Liver (tissue), 8 donors: ENCODE measurements at regions not wholly inside any gene's neighbourhood (a gene's known extent, or its start where the extent isn't known, plus 50 kb on each side); places are given as distances from the start of the nearest gene placed in this dataset.

Experiments
- DNase-seq: peaks from one replicate; pipeline ENCODE4 v3.0.0-alpha.2; 2017; ENCODE audit warnings: low spot score
- H3K27ac ChIP-seq, 2 donors: one replicate each; pipeline ENCODE4 v1.7.0; 2013; ENCODE audit warnings: inconsistent platforms in 2 of 2, low read length in 2 of 2, control low read depth in 1 of 2, low read depth in 1 of 2, mild to moderate bottlenecking in 1 of 2
- H3K27me3 ChIP-seq, 4 donors: one replicate each; pipeline versions ENCODE4 v1.6.1 to v1.7.0; 2013; ENCODE audit warnings: low read length in 3 of 4, inconsistent platforms in 1 of 4, mild to moderate bottlenecking in 1 of 4, moderate library complexity in 1 of 4; ENCODE audit not compliant: control insufficient read depth in 4 of 4, insufficient read depth in 4 of 4
- H3K36me3 ChIP-seq, 4 donors: one replicate each; pipeline versions ENCODE4 v1.6.1 to v1.7.0; 2013; ENCODE audit warnings: low read length in 3 of 4, mild to moderate bottlenecking in 3 of 4, low read depth in 1 of 4, moderate library complexity in 1 of 4; ENCODE audit not compliant: control insufficient read depth in 4 of 4, insufficient read depth in 3 of 4
- H3K4me1 ChIP-seq, 4 donors: one replicate each; pipeline versions ENCODE4 v1.6.1 to v1.7.0; 2013; ENCODE audit warnings: low read length in 3 of 4, mild to moderate bottlenecking in 3 of 4, moderate library complexity in 1 of 4; ENCODE audit not compliant: control insufficient read depth in 4 of 4, insufficient read depth in 4 of 4
- H3K4me3 ChIP-seq, 3 donors: one replicate each; pipeline versions ENCODE4 v1.6.1 to v1.7.0; 2013; ENCODE audit warnings: low read length in 3 of 3, control low read depth in 1 of 3, low read depth in 1 of 3, mild to moderate bottlenecking in 1 of 3
- H3K9ac ChIP-seq, 2 donors: one replicate each; pipeline ENCODE4 v1.7.0; 2013; ENCODE audit warnings: low read length in 2 of 2, mild to moderate bottlenecking in 2 of 2, moderate library complexity in 2 of 2, control low read depth in 1 of 2, low read depth in 1 of 2
- H3K9me3 ChIP-seq, 4 donors: one replicate each; pipeline versions ENCODE4 v1.6.1 to v1.7.0; 2013; ENCODE audit warnings: low read length in 3 of 4; ENCODE audit not compliant: control insufficient read depth in 4 of 4
- ATF3 ChIP-seq: IDR thresholded peaks from 2 replicates; pipeline ENCODE4 v1.6.1; 2016; ENCODE audit warnings: antibody characterized with exemption
- CTCF ChIP-seq: fragments of 150-350 bp; IDR thresholded peaks from 2 replicates; pipeline ENCODE4 v1.5.1; 2017; ENCODE audit warnings: improper control_type of control experiment, low read depth, low read length; ENCODE audit not compliant: missing input control
- EGR1 ChIP-seq, 2 donors: IDR thresholded peaks; 2 replicates each; pipeline ENCODE4 v1.6.1; 2016 to 2018; ENCODE audit warnings: antibody characterized with exemption in 2 of 2, low read depth in 2 of 2
- FOXA1 ChIP-seq: IDR thresholded peaks from 2 replicates; pipeline ENCODE4 v1.6.1; 2016; ENCODE audit warnings: antibody characterized with exemption
- FOXA2 ChIP-seq: IDR thresholded peaks from 2 replicates; pipeline ENCODE4 v1.6.1; 2016; ENCODE audit warnings: antibody characterized with exemption
- GABPA ChIP-seq, 2 donors: IDR thresholded peaks in 1 of 2; conservative IDR thresholded peaks in 1 of 2; 2 replicates each; pipeline ENCODE4 v1.6.1; 2016; ENCODE audit warnings: antibody characterized with exemption in 2 of 2, mild to moderate bottlenecking in 1 of 2, moderate library complexity in 1 of 2
- HNF4A ChIP-seq, 2 donors: conservative IDR thresholded peaks; 2 replicates each; pipeline ENCODE4 v1.6.1; 2016; ENCODE audit warnings: antibody characterized with exemption in 2 of 2, mild to moderate bottlenecking in 2 of 2
- HNF4G ChIP-seq: IDR thresholded peaks from 2 replicates; pipeline ENCODE4 v1.6.1; 2016; ENCODE audit warnings: antibody characterized with exemption
- JUND ChIP-seq, 2 donors: IDR thresholded peaks; 2 replicates each; pipeline ENCODE4 v1.6.1; 2016; ENCODE audit warnings: antibody characterized with exemption in 2 of 2
- MAX ChIP-seq: IDR thresholded peaks from 2 replicates; pipeline ENCODE4 v1.6.1; 2016; ENCODE audit warnings: antibody characterized with exemption
- NR2F2 ChIP-seq: IDR thresholded peaks from 2 replicates; pipeline ENCODE4 v1.6.1; 2016; ENCODE audit warnings: antibody characterized with exemption
- RAD21 ChIP-seq, 2 donors: IDR thresholded peaks; 2 replicates each; pipeline ENCODE4 v1.6.1; 2016; ENCODE audit warnings: antibody characterized with exemption in 2 of 2, mild to moderate bottlenecking in 2 of 2
- REST ChIP-seq: IDR thresholded peaks from 2 replicates; pipeline ENCODE4 v1.6.1; 2016; ENCODE audit warnings: antibody characterized with exemption, mild to moderate bottlenecking
- RXRA ChIP-seq, 2 donors: IDR thresholded peaks; 2 replicates each; pipeline ENCODE4 v1.6.1; 2017 to 2018; ENCODE audit warnings: antibody characterized with exemption in 2 of 2, mild to moderate bottlenecking in 1 of 2
- SP1 ChIP-seq: IDR thresholded peaks from 2 replicates; pipeline ENCODE4 v1.6.1; 2018; ENCODE audit warnings: antibody characterized with exemption, mild to moderate bottlenecking
- TAF1 ChIP-seq: conservative IDR thresholded peaks from 2 replicates; pipeline ENCODE4 v1.6.1; 2016; ENCODE audit warnings: antibody characterized with exemption, mild to moderate bottlenecking
- YY1 ChIP-seq: IDR thresholded peaks from 2 replicates; pipeline ENCODE4 v1.6.1; 2016; ENCODE audit warnings: antibody characterized with exemption, mild to moderate bottlenecking
- ZBTB33 ChIP-seq: IDR thresholded peaks from 2 replicates; pipeline ENCODE4 v1.6.1; 2016; ENCODE audit warnings: antibody characterized with exemption
- WGBS: extraction: QIAGEN DNeasy Blood & Tissue Kit; methylation state at CpG from one replicate; pipeline ENCODE4 v1.1.7; 2013; 5-methylcytosine and 5-hydroxymethylcytosine counted together
- donor health status: healthy.
- donor health status: healthy.
- donor health status: healthy.
- donor health status: healthy.
- donor health status: healthy.

GRCh38 chr2:181776336-181776735 lies 96.0 kb upstream of the NEUROD1 start:
- no peak for TF ChIP-seq HNF4A (conservative IDR thresholded peaks at IDR 0.05)
- no peak for TF ChIP-seq ATF3
- no peak for TF ChIP-seq TAF1
- Histone ChIP-seq H3K4me3 (no peak overlapping the region), H3K27ac (no peak overlapping the region), H3K9ac (no peak overlapping the region), H3K4me1 (no peaks in the 10 kb centered on the region), H3K36me3 (no peaks in the 10 kb centered on the region), H3K27me3 (no peaks in the 10 kb centered on the region), H3K9me3 (no peaks in the 10 kb centered on the region)
- 86% methylated on average over 3 of the region's 3 CpGs for WGBS
- no peak for DNase-seq

GRCh38 chr2:181777734-181778133 lies 97.4 kb upstream of the NEUROD1 start:
- no peak overlapping the region for H3K4me3 ChIP-seq
- H3K9ac ChIP-seq, result no peak overlapping the region
- WGBS, result 82% methylated on average over 3 of the region's 3 CpGs
- H3K27me3 ChIP-seq, result no peaks in the 10 kb centered on the region
- H3K36me3 ChIP-seq, result no peaks in the 10 kb centered on the region
- no peak for TF ChIP-seq MAX
- TF ChIP-seq FOXA2, result no peak
- TF ChIP-seq CTCF, result no peak
- TF ChIP-seq HNF4A (conservative IDR thresholded peaks at IDR 0.05), result no peak
- no peak for TF ChIP-seq GABPA (IDR thresholded peaks at IDR 0.05 in 1 of 2, conservative IDR thresholded peaks at IDR 0.05 in 1 of 2)
- no peak for TF ChIP-seq SP1
- no peak for TF ChIP-seq FOXA1
- TF ChIP-seq YY1, result no peak
- no peak for TF ChIP-seq ZBTB33
- TF ChIP-seq ATF3, result no peak
- no peak for TF ChIP-seq TAF1
- TF ChIP-seq JUND (IDR thresholded peaks at IDR 0.05), result no peak
- no peak for TF ChIP-seq EGR1 (IDR thresholded peaks at IDR 0.05; ENCODE audit: low read depth in 2 of 2)
- no peak for TF ChIP-seq RXRA (IDR thresholded peaks at IDR 0.05)
- no peak for TF ChIP-seq REST
- TF ChIP-seq NR2F2, result no peak
- no peak for TF ChIP-seq HNF4G
- no peak for TF ChIP-seq RAD21 (IDR thresholded peaks at IDR 0.05)
- H3K27ac ChIP-seq, result no peak overlapping the region
- no peaks in the 10 kb centered on the region for H3K4me1 ChIP-seq
- DNase-seq, result no peak
- no peaks in the 10 kb centered on the region for H3K9me3 ChIP-seq
